Keratinocyte (primary cell): ENCODE measurements at regions not wholly inside any gene's neighbourhood (a gene's known extent, or its start where the extent isn't known, plus 50 kb on each side); places are given as distances from the start of the nearest gene placed in this dataset.

Source experiments
- CTCF ChIP-seq, 3 experiments: IDR thresholded peaks in 1 of 3; conservative IDR thresholded peaks in 1 of 3; optimal IDR thresholded peaks in 1 of 3; 2 replicates in 2 of 3; 3 replicates in 1 of 3; pipeline versions ENCODE3 to v1.5.1; 2011; ENCODE audit warnings: low read length in 3 of 3, mild to moderate bottlenecking in 3 of 3, moderate library complexity in 2 of 3, control low read depth in 1 of 3, inconsistent platforms in 1 of 3; ENCODE audit not compliant: insufficient read depth in 2 of 3; ENCODE audit errors: extremely low read depth in 1 of 3
- EZH2 ChIP-seq: IDR thresholded peaks from one replicate; pipeline ENCODE4 v1.6.1; 2012; ENCODE audit warnings: inconsistent platforms, mild to moderate bottlenecking, low read length, moderate library complexity

DNA sequence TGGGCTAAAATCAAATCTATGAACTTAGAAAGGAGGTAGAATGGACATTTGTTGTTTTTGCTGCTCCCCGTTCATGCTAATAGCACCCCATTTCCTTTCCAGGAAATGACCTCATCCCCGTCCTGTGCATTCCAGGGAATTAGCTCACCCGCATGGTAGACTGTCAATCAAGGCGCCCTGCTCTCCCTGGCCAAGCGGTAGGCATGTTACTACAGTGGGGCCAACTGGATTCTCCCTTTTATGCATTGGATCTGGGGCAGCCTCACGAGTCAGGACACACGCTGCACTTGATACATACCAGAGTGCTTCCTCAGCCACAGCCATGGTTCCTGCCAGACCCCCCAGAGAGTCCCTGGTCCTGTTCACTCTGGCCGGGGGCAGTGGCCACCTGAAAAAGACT is 111.0 kb upstream of the PTCH1 start:
- TF ChIP-seq EZH2 (no peak), CTCF (optimal IDR thresholded peaks at IDR 0.05 in 1 of 3, IDR thresholded peaks at IDR 0.05 in 1 of 3, conservative IDR thresholded peaks at IDR 0.05 in 1 of 3; ENCODE audit: extremely low read depth in 1 of 3, insufficient read depth in 2 of 3, low read length in 3 of 3) (no peak)
